Gastroesophageal sphincter (tissue), 3 donors: ENCODE measurements at regions not wholly inside any gene's neighbourhood (a gene's known extent, or its start where the extent isn't known, plus 50 kb on each side); places are given as distances from the start of the nearest gene placed in this dataset.
"Not testable (repeated sequence)": the region's sequence is repeated elsewhere in the genome, so short reads cannot be mapped to it uniquely, and the experiment has no call there.

Experiments used
- CTCF ChIP-seq, 4 experiments: fragments of 200-600 bp in 2 of 4; fragments of 450-650 bp in 2 of 4; sonication (generic) in 1 of 4; IDR thresholded peaks; one replicate each; pipeline ENCODE4 v1.5.1; 2017 to 2019; ENCODE audit warnings: antibody characterized with exemption in 4 of 4, mild to moderate bottlenecking in 2 of 4, moderate library complexity in 2 of 4
- EP300 ChIP-seq: sonication (generic); formaldehyde crosslinking; IDR thresholded peaks from one replicate; pipeline ENCODE4 v1.6.1; 2017; ENCODE audit warnings: antibody characterized with exemption, mild to moderate bottlenecking
- POLR2A ChIP-seq, 2 donors: fragments of 450-650 bp; IDR thresholded peaks; one replicate each; pipeline ENCODE4 v1.6.1; 2017; ENCODE audit warnings: antibody characterized with exemption in 2 of 2, mild to moderate bottlenecking in 2 of 2, moderate library complexity in 1 of 2
- POLR2AphosphoS5 ChIP-seq: sonication (generic); formaldehyde crosslinking; IDR thresholded peaks from one replicate; pipeline ENCODE4 v1.6.1; 2017; ENCODE audit warnings: antibody characterized with exemption

- not testable (repeated sequence) for TF ChIP-seq POLR2AphosphoS5; CTCF (IDR thresholded peaks at IDR 0.05); POLR2A (IDR thresholded peaks at IDR 0.05); EP300
Measured at GRCh38 chr7:138196503-138196946, 120.3 kb downstream of the AKR1D1 start.
